GM18502 (cell line): ENCODE measurements at regions not wholly inside any gene's neighbourhood (a gene's known extent, or its start where the extent isn't known, plus 50 kb on each side); places are given as distances from the start of the nearest gene placed in this dataset.

ENCODE experiments used
- ATAC-seq: cut with Tn5 transposase; IDR thresholded peaks from one replicate; pipeline ENCODE4 v1.9.1; 2021; ENCODE audit warnings: mild to moderate bottlenecking; ENCODE audit not compliant: unreplicated experiment, poor library complexity

- ATAC-seq: no peak
Measured at GRCh38 chr1:106831511-106831910, 225.0 kb upstream of the PRMT6 start.

GRCh38 chr1:106836708-106837107 is 219.8 kb upstream of the PRMT6 start:
- peak; percentile 76 for ATAC-seq

GRCh38 chr1:106843518-106843917 is 213.0 kb upstream of the PRMT6 start:
- ATAC-seq: no peak

GRCh38 chr1:106846656-106847055 is 209.8 kb upstream of the PRMT6 start:
- peak; percentile 79 for ATAC-seq

GRCh38 chr1:106861110-106861509 is 195.4 kb upstream of the PRMT6 start:
- no peak for ATAC-seq

GRCh38 chr1:106868828-106869227 is 187.6 kb upstream of the PRMT6 start:
- ATAC-seq: no peak

GRCh38 chr1:106875622-106876021 is 180.9 kb upstream of the PRMT6 start:
- no peak for ATAC-seq

- ATAC-seq: no peak
Measured at GRCh38 chr1:106876384-106876783, 180.1 kb upstream of the PRMT6 start.

- no peak for ATAC-seq
Measured at GRCh38 chr1:106879538-106879937, 176.9 kb upstream of the PRMT6 start.

- no peak for ATAC-seq
Measured at GRCh38 chr1:106880226-106880625, 176.2 kb upstream of the PRMT6 start.

- no peak for ATAC-seq
Measured at GRCh38 chr1:106883208-106883607, 173.3 kb upstream of the PRMT6 start.

GRCh38 chr1:106889059-106889458 is 167.4 kb upstream of the PRMT6 start:
- ATAC-seq: no peak

GRCh38 chr1:106889583-106889982 is 166.9 kb upstream of the PRMT6 start:
- no peak for ATAC-seq

- no peak for ATAC-seq
Measured at GRCh38 chr1:106897976-106898375, 158.5 kb upstream of the PRMT6 start.

GRCh38 chr1:106899644-106900043 is 156.8 kb upstream of the PRMT6 start:
- ATAC-seq: no peak

- peak; percentile 99 for ATAC-seq
Measured at GRCh38 chr1:106907795-106908194, 148.7 kb upstream of the PRMT6 start.

GRCh38 chr1:106908689-106909088 is 147.8 kb upstream of the PRMT6 start:
- no peak for ATAC-seq

- no peak for ATAC-seq
Measured at GRCh38 chr1:106910798-106911197, 145.7 kb upstream of the PRMT6 start.

GRCh38 chr1:106912131-106912530 is 144.3 kb upstream of the PRMT6 start:
- ATAC-seq: no peak

- ATAC-seq: no peak
Measured at GRCh38 chr1:106921186-106921585, 135.3 kb upstream of the PRMT6 start.

- no peak for ATAC-seq
Measured at GRCh38 chr1:106924360-106924759, 132.1 kb upstream of the PRMT6 start.

GRCh38 chr1:106925750-106926149 is 130.7 kb upstream of the PRMT6 start:
- no peak for ATAC-seq
